C4-2B (cell line): ENCODE measurements at regions not wholly inside any gene's neighbourhood (a gene's known extent, or its start where the extent isn't known, plus 50 kb on each side); places are given as distances from the start of the nearest gene placed in this dataset.

ENCODE experiments used
- ZFX ChIP-seq: fragments of 450-650 bp; IDR thresholded peaks from 2 replicates; pipeline ENCODE4 v1.6.1; 2017
- TF ChIP-seq, protein P1 (sequence below): fragments of 450-650 bp; conservative IDR thresholded peaks from 2 replicates; pipeline ENCODE4 v1.5.1; 2017; ENCODE audit warnings: mild to moderate bottlenecking

- TF ChIP-seq, protein P1, sequence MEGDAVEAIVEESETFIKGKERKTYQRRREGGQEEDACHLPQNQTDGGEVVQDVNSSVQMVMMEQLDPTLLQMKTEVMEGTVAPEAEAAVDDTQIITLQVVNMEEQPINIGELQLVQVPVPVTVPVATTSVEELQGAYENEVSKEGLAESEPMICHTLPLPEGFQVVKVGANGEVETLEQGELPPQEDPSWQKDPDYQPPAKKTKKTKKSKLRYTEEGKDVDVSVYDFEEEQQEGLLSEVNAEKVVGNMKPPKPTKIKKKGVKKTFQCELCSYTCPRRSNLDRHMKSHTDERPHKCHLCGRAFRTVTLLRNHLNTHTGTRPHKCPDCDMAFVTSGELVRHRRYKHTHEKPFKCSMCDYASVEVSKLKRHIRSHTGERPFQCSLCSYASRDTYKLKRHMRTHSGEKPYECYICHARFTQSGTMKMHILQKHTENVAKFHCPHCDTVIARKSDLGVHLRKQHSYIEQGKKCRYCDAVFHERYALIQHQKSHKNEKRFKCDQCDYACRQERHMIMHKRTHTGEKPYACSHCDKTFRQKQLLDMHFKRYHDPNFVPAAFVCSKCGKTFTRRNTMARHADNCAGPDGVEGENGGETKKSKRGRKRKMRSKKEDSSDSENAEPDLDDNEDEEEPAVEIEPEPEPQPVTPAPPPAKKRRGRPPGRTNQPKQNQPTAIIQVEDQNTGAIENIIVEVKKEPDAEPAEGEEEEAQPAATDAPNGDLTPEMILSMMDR: no peak
- TF ChIP-seq ZFX: no peak
Observed at GRCh38 chr1:187185389-187185788, 356.6 kb downstream of the PLA2G4A start.
